GM12878 (cell line): ENCODE measurements at regions not wholly inside any gene's neighbourhood (a gene's known extent, or its start where the extent isn't known, plus 50 kb on each side); places are given as distances from the start of the nearest gene placed in this dataset.

Source experiments
- BCL3 ChIP-seq: IDR thresholded peaks from 2 replicates; pipeline ENCODE4 v1.6.1; 2011; ENCODE audit warnings: borderline replicate concordance, low read depth, mild to moderate bottlenecking, moderate library complexity, low read length; ENCODE audit not compliant: insufficient read depth, poor library complexity, severe bottlenecking
- BHLHE40 ChIP-seq, 2 experiments: fragments of 450-650 bp in 1 of 2; IDR thresholded peaks; 2 replicates each; pipeline ENCODE4 v1.6.1; 2011 to 2017; ENCODE audit warnings: low read depth in 2 of 2, borderline replicate concordance in 1 of 2, improper control_type of control experiment in 1 of 2, low read length in 1 of 2, mild to moderate bottlenecking in 1 of 2
- BRCA1 ChIP-seq: IDR thresholded peaks from 2 replicates; pipeline ENCODE4 v1.6.1; 2011; ENCODE audit warnings: low read depth, low read length, improper control_type of control experiment
- CEBPB ChIP-seq, 2 experiments: fragments of 150-350 bp in 1 of 2; IDR thresholded peaks; 2 replicates each; pipeline ENCODE4 v1.6.1; 2012 to 2014; ENCODE audit warnings: low read depth in 2 of 2, low read length in 2 of 2, borderline replicate concordance in 1 of 2, inconsistent platforms in 1 of 2
- CHD2 ChIP-seq: IDR thresholded peaks from 2 replicates; pipeline ENCODE4 v1.6.1; 2011; ENCODE audit warnings: low read depth, low read length, improper control_type of control experiment, borderline replicate concordance
- GABPA ChIP-seq: IDR thresholded peaks from 2 replicates; pipeline ENCODE4 v1.6.1; 2014; ENCODE audit warnings: antibody characterized with exemption, low read depth, mild to moderate bottlenecking, inconsistent platforms
- HDAC2 ChIP-seq: fragments of 200-600 bp; sonication (generic); IDR thresholded peaks from 2 replicates; pipeline ENCODE4 v1.6.1; 2017
- IKZF1 ChIP-seq: fragments of 450-650 bp; conservative IDR thresholded peaks from 2 replicates; pipeline ENCODE4 v1.6.1; 2017; ENCODE audit warnings: antibody characterized with exemption, mild to moderate bottlenecking
- IKZF2 ChIP-seq, 2 experiments: fragments of 450-650 bp; IDR thresholded peaks; 2 replicates each; pipeline ENCODE4 v1.6.1; 2017; ENCODE audit warnings: mild to moderate bottlenecking in 2 of 2, moderate library complexity in 2 of 2
- KAT2A ChIP-seq: conservative IDR thresholded peaks from 2 replicates; pipeline ENCODE4 v1.6.1; 2011; ENCODE audit warnings: low read depth, low read length; ENCODE audit not compliant: control insufficient read depth
- KLF5 ChIP-seq: fragments of 450-650 bp; IDR thresholded peaks from 2 replicates; pipeline ENCODE4 v1.6.1; 2014; ENCODE audit warnings: mild to moderate bottlenecking; ENCODE audit not compliant: partially characterized antibody
- MEF2A ChIP-seq: IDR thresholded peaks from 2 replicates; pipeline ENCODE4 v1.6.1; 2011; ENCODE audit warnings: low read depth, mild to moderate bottlenecking, low read length, moderate library complexity; ENCODE audit not compliant: insufficient read depth
- MYB ChIP-seq: fragments of 150-350 bp; IDR thresholded peaks from 2 replicates; pipeline ENCODE4 v1.6.1; 2014; ENCODE audit warnings: mild to moderate bottlenecking, low read depth, low read length, borderline replicate concordance
- NFYB ChIP-seq: IDR thresholded peaks from 2 replicates; pipeline ENCODE4 v1.6.1; 2011; ENCODE audit warnings: low read depth, mild to moderate bottlenecking, low read length, improper control_type of control experiment, moderate library complexity; ENCODE audit not compliant: insufficient read depth
- NR2C1 ChIP-seq: fragments of 450-650 bp; IDR thresholded peaks from 2 replicates; pipeline ENCODE4 v1.6.1; 2017; ENCODE audit warnings: antibody characterized with exemption, mild to moderate bottlenecking, moderate library complexity
- PRDM15 ChIP-seq: fragments of 450-650 bp; formaldehyde crosslinking; IDR thresholded peaks from 2 replicates; pipeline ENCODE4 v1.4.0; 2020; ENCODE audit warnings: mild to moderate bottlenecking, moderate library complexity
- RAD51 ChIP-seq: fragments of 450-650 bp; IDR thresholded peaks from 2 replicates; pipeline ENCODE4 v1.6.1; 2016; ENCODE audit warnings: moderate library complexity, mild to moderate bottlenecking, inconsistent platforms
- SIX5 ChIP-seq: IDR thresholded peaks from 2 replicates; pipeline ENCODE4 v1.6.1; 2011; ENCODE audit warnings: mild to moderate bottlenecking, low read depth, low read length, moderate library complexity; ENCODE audit not compliant: severe bottlenecking
- SMAD5 ChIP-seq: IDR thresholded peaks from 2 replicates; pipeline ENCODE4 v1.6.1; 2016; ENCODE audit warnings: antibody characterized with exemption, low read depth
- TAF1 ChIP-seq: IDR thresholded peaks from 2 replicates; pipeline ENCODE4 v1.6.1; 2011; ENCODE audit warnings: mild to moderate bottlenecking, low read depth, low read length, borderline replicate concordance
- TARDBP ChIP-seq: IDR thresholded peaks from 2 replicates; pipeline ENCODE4 v1.6.1; 2016; ENCODE audit warnings: borderline replicate concordance
- USF2 ChIP-seq: IDR thresholded peaks from 2 replicates; pipeline ENCODE4 v1.6.1; 2011; ENCODE audit warnings: low read depth, low read length, improper control_type of control experiment, borderline replicate concordance

GRCh38 chr6:159104163-159104925 is 59.6 kb upstream of the TAGAP start (continued):
- TF ChIP-seq USF2 (no peak), IKZF1 (no peak; the same call in none of the 2 replicates), RAD51 (no peak), SMAD5 (no peak), BHLHE40 (IDR thresholded peaks at IDR 0.05; ENCODE audit: borderline replicate concordance in 1 of 2, low read depth in 2 of 2, low read length in 1 of 2) (peak; percentile 23 to 30; a peak in 1 of 4 replicates), NR2C1 (no peak), TAF1 (no peak), CHD2 (0 out of 2 replicates have a peak, but pooled peaks have one; percentile 13), MYB (no peak), TARDBP (no peak), CEBPB (IDR thresholded peaks at IDR 0.05; ENCODE audit: borderline replicate concordance in 1 of 2, low read depth in 2 of 2, low read length in 2 of 2) (no peak), BCL3 (no peak), IKZF2 (IDR thresholded peaks at IDR 0.05) (no peak), SIX5 (no peak), MEF2A (no peak), KLF5 (no peak), NFYB (no peak), KAT2A (no peak), GABPA (no peak), HDAC2 (no peak), PRDM15 (CRISPR knock-in tag) (no peak), BRCA1 (no peak)
